SK-N-MC (cell line): ENCODE measurements at regions not wholly inside any gene's neighbourhood (a gene's known extent, or its start where the extent isn't known, plus 50 kb on each side); places are given as distances from the start of the nearest gene placed in this dataset.

Experiments
- DNase-seq: peaks from one replicate; pipeline ENCODE4 v3.0.0-alpha.2; 2011; ENCODE audit warnings: low read depth, low spot score
- H3K27ac ChIP-seq: fragments of 200-600 bp; sonication (generic); 2 replicates; pipeline ENCODE4 v1.5.1; 2016; ENCODE audit warnings: mixed run types
- H3K36me3 ChIP-seq: fragments of 200-600 bp; sonication (generic); 2 replicates; pipeline ENCODE4 v1.6.1; 2017; ENCODE audit warnings: antibody characterized with exemption, low read length, mixed read lengths; ENCODE audit not compliant: insufficient read depth
- H3K4me3 ChIP-seq: fragments of 200-600 bp; sonication (generic); 2 replicates; pipeline ENCODE4 v1.5.1; 2016
- H3K9ac ChIP-seq: fragments of 200-600 bp; sonication (generic); 2 replicates; pipeline ENCODE4 v1.8.0; 2017; ENCODE audit warnings: mixed run types, mixed read lengths; ENCODE audit not compliant: insufficient read length
- H3K9me3 ChIP-seq: fragments of 200-600 bp; sonication (generic); 2 replicates; pipeline ENCODE4 v1.6.1; 2017; ENCODE audit warnings: low read depth, mild to moderate bottlenecking, antibody characterized with exemption, low read length, moderate library complexity, mixed read lengths
- EZH2 ChIP-seq: fragments of 200-600 bp; sonication (generic); IDR thresholded peaks from one replicate; pipeline ENCODE4 v1.6.1; 2017; ENCODE audit warnings: antibody characterized with exemption
- FOXP2 ChIP-seq: optimal IDR thresholded peaks from 2 replicates; pipeline ENCODE3; 2011; ENCODE audit warnings: mild to moderate bottlenecking, moderate library complexity; ENCODE audit not compliant: insufficient read depth; ENCODE audit errors: extremely low read length, control extremely low read depth
- POLR2AphosphoS5 ChIP-seq: IDR thresholded peaks from 2 replicates; pipeline ENCODE4 v1.6.1; 2012; ENCODE audit warnings: mild to moderate bottlenecking, low read depth, low read length, borderline replicate concordance

DNA sequence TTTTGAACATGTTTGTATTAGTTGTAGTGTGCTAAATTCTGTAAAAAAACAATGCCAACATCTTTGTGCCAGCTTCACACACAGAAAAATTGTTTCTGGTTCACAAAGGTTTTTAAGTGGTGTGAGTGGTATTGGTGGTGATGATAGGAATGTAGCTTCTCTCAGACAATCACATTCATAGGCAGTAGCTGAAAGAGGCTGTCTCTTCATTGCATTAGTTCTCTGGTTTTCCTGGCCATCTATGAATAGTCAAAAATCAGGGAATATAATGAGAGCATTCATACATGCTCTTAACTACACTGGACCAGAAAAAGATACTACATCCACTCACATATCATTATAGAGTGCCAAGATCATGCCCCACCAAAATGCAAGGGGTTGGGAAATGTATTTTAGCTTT is 433.5 kb downstream of the FLRT2 start:
- no peak for TF ChIP-seq EZH2
- no peak for TF ChIP-seq POLR2AphosphoS5
- no peak for TF ChIP-seq FOXP2
- Histone ChIP-seq H3K27ac (no peak overlapping the region), H3K9me3 (no peaks in the 10 kb centered on the region), H3K9ac (no peak overlapping the region), H3K4me3 (no peak overlapping the region), H3K36me3 (no peaks in the 10 kb centered on the region)
- DNase-seq, result no peak

DNA sequence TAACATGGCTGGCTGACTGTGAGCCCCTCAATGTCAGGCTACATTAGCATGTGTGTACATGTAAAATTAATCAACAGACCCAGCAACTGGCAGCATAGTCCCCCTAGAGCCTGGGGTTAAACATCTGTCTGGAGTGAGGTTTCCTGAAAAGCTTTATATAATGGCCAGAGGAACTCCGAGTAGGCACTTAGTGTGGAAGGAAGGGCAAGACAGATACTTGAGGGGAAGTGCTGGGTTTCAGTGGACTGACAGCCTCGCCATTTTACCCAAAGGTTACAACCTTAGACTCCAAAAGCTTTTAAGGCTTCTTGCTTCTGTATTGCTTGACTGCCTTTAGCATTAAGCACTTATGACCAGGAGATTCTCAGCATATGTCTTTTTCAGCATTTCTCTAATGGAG is 430.8 kb downstream of the FLRT2 start:
- no peak for DNase-seq
- H3K27ac ChIP-seq, result no peak overlapping the region
- no peaks in the 10 kb centered on the region for H3K9me3 ChIP-seq
- no peak for TF ChIP-seq EZH2
- no peak for TF ChIP-seq FOXP2
- TF ChIP-seq POLR2AphosphoS5, result no peak
- H3K36me3 ChIP-seq, result no peaks in the 10 kb centered on the region
- no peak overlapping the region for H3K9ac ChIP-seq
- no peak overlapping the region for H3K4me3 ChIP-seq

GRCh38 chr14:85959063-85959462 is 429.1 kb downstream of the FLRT2 start:
- Histone ChIP-seq H3K36me3 (no peaks in the 10 kb centered on the region), H3K27ac (no peak overlapping the region), H3K9me3 (no peaks in the 10 kb centered on the region), H3K4me3 (no peak overlapping the region), H3K9ac (no peak overlapping the region)
- no peak for TF ChIP-seq FOXP2
- TF ChIP-seq POLR2AphosphoS5, result no peak
- no peak for TF ChIP-seq EZH2
- DNase-seq, result no peak

DNA sequence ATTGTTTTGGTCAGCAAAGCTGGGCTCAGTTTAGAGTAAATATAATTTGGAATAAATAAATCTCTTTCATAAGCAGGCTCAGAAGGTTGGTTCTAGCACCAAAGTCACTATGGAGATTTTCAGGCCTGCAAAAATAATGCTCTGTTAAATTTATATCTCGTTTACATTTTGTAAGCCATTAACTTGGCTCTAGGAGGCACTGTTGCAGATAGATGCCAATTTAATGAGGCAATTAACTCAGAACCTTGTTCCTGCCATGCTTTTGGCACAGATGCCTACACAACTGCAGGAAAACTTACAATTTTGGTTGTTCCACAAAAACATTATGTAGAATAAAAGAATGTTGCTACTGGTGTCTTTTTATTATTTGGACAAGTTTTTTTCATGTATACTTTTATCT is 428.1 kb downstream of the FLRT2 start:
- DNase-seq, result no peak
- TF ChIP-seq POLR2AphosphoS5, result no peak
- no peak for TF ChIP-seq EZH2
- TF ChIP-seq FOXP2, result no peak
- no peak overlapping the region for H3K9ac ChIP-seq
- H3K27ac ChIP-seq, result no peak overlapping the region
- H3K36me3 ChIP-seq, result no peaks in the 10 kb centered on the region
- no peak overlapping the region for H3K4me3 ChIP-seq
- H3K9me3 ChIP-seq, result no peaks in the 10 kb centered on the region

- TF ChIP-seq POLR2AphosphoS5 (no peak), FOXP2 (no peak), EZH2 (no peak)
- H3K4me3 ChIP-seq, result no peak overlapping the region
- H3K27ac ChIP-seq, result no peak overlapping the region
- no peaks in the 10 kb centered on the region for H3K36me3 ChIP-seq
- no peak for DNase-seq
- no peaks in the 10 kb centered on the region for H3K9me3 ChIP-seq
- H3K9ac ChIP-seq, result no peak overlapping the region
Observed at GRCh38 chr14:85953265-85953664, 423.3 kb downstream of the FLRT2 start.

GRCh38 chr14:85948153-85948552 is 418.2 kb downstream of the FLRT2 start:
- TF ChIP-seq EZH2, result no peak
- TF ChIP-seq FOXP2, result no peak
- H3K36me3 ChIP-seq, result no peaks in the 10 kb centered on the region
- H3K4me3 ChIP-seq, result no peak overlapping the region
- H3K9me3 ChIP-seq, result no peaks in the 10 kb centered on the region
- H3K27ac ChIP-seq, result no peak overlapping the region
- no peak overlapping the region for H3K9ac ChIP-seq
- no peak for DNase-seq

DNA sequence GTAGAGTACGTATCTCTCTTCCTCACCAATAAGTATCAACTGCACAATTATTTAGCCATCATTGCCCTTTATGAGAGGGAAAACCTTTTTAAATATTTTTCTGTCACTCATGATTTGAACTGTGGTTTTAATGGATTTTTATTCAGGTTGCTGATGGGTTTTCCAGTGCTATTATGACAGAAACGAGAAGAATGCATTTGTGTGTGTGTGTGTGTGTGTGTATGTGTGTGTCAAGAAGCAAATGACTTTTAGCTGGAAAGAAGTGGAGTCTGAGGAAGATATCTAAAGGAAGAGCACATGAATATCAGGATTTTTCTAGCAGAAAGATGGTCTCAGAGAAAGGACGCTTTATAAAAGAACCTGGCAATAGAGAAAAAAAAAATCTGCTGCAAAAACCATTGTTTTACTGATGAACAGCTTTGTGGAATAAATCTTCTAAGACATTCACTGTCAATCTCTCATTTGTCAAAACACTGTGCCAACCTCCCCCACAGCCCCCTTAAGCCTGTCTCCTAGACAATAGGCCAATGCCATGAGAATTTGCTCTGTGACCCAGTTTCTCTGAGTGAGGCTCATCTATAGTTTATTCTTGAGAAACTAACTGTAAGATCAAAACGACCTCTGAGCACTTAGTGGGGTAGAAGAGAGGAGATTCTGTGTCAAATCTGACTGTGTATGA is 417.7 kb downstream of the FLRT2 start:
- Histone ChIP-seq H3K9me3 (no peaks in the 10 kb centered on the region), H3K4me3 (no peak overlapping the region), H3K9ac (no peak overlapping the region), H3K27ac (no peak overlapping the region), H3K36me3 (no peaks in the 10 kb centered on the region)
- TF ChIP-seq FOXP2 (no peak), POLR2AphosphoS5 (no peak), EZH2 (no peak)
- no peak for DNase-seq

DNA sequence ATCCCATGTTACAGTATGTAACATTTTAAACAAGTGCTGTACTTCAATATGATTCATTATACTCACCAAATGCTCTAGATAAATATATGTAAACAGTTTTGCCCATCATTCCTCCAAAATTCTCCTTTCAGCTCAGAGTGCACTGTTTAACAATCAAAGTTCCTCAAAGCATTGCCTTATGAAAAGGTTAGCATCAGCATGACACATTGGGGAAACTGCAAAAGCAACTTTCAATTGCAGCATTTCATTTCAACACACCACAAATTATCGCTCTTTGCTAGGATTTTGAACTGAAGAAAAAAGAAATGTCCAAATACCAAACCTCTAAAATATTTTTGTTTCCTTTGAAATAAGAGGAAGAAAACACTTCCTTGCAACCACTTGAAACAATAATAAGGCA is 413.2 kb downstream of the FLRT2 start:
- Histone ChIP-seq H3K9me3 (peaks cover 1% of the 10 kb centered on the region; the same call in 1 of the 2 replicates), H3K4me3 (no peak overlapping the region), H3K36me3 (no peaks in the 10 kb centered on the region; the same call in 1 of the 2 replicates), H3K9ac (no peak overlapping the region), H3K27ac (no peak overlapping the region)
- no peak for DNase-seq
- TF ChIP-seq POLR2AphosphoS5, result no peak

DNA sequence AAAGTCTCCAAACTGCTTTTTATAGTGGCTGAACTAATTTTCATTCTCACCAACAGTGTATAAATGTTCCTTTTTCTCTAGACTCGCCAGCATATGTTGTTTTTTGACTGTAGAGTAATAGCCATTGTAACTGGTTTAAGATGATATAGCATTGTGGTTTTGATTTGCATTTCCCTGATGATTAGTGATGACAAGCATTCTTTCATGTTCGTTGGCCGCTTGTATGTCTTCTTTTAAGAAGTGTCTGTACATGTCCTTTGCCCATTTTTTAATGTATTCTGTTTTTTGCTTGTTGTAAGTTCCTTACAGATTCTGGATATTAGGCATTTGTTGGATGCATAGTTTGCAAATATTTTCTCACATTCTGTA is 404.9 kb downstream of the FLRT2 start:
- peaks cover 4% of the 10 kb centered on the region; the same call in 1 of the 2 replicates for H3K9me3 ChIP-seq
- H3K36me3 ChIP-seq, result no peaks in the 10 kb centered on the region
- no peak for DNase-seq
- H3K27ac ChIP-seq, result peak overlapping the region; percentile 75
- peak overlapping the region; percentile 86 for H3K4me3 ChIP-seq
- no peak for TF ChIP-seq POLR2AphosphoS5
- TF ChIP-seq EZH2, result no peak
- TF ChIP-seq FOXP2, result no peak
- H3K9ac ChIP-seq, result peak overlapping the region; percentile 73
